H1 (cell line): ENCODE measurements at regions not wholly inside any gene's neighbourhood (a gene's known extent, or its start where the extent isn't known, plus 50 kb on each side); places are given as distances from the start of the nearest gene placed in this dataset.

Source experiments
- CTCF ChIA-PET: fragments of 300-600 bp; sonication (Branson Sonifier 250); formaldehyde crosslinking; loops from one replicate; lab custom pipeline; 2021; ENCODE audit not compliant: partially characterized antibody; lab: Charles Lee
- POLR2A ChIA-PET: fragments of 300-600 bp; sonication (Branson Sonifier 250); formaldehyde crosslinking; loops from one replicate; lab custom pipeline; 2021; ENCODE audit warnings: inconsistent platforms; ENCODE audit not compliant: partially characterized antibody; lab: Charles Lee
- DNase-seq, 2 experiments: peaks; one replicate each; pipeline versions ENCODE4 v3.0.0 to v3.0.0-alpha.2; 2010 to 2022; ENCODE audit warnings: low spot score in 2 of 2, low read depth in 1 of 2, mixed read lengths in 1 of 2
- FAIRE-seq: peaks from 2 replicates; lab custom pipeline; 2011; peaks lifted over from hg19 to GRCh38; lab: Jason Lieb, UNC
- H2AFZ ChIP-seq: 2 replicates; pipeline ENCODE4 v1.8.1; 2012; ENCODE audit warnings: low read length, inconsistent platforms
- H2AK5ac ChIP-seq: 2 replicates; pipeline ENCODE4 v1.6.1; 2013; ENCODE audit warnings: low read depth, low read length
- H2BK120ac ChIP-seq: replicated peaks from 2 replicates; pipeline ENCODE3; 2013; ENCODE audit warnings: low read depth, low read length, inconsistent platforms
- H2BK12ac ChIP-seq: 2 replicates; pipeline ENCODE4 v1.6.1; 2013; ENCODE audit warnings: low read depth, low read length
- H2BK15ac ChIP-seq: 2 replicates; pipeline ENCODE4 v1.6.1; 2013; ENCODE audit warnings: low read length
- H2BK20ac ChIP-seq: 2 replicates; pipeline ENCODE4 v1.6.1; 2013; ENCODE audit warnings: low read length
- H2BK5ac ChIP-seq: 2 replicates; pipeline ENCODE4 v1.6.1; 2013; ENCODE audit warnings: low read depth, low read length
- H3K14ac ChIP-seq: 2 replicates; pipeline ENCODE4 v1.6.1; 2013; ENCODE audit warnings: inconsistent platforms; ENCODE audit not compliant: insufficient read length
- H3K18ac ChIP-seq: 2 replicates; pipeline ENCODE4 v1.6.1; 2013; ENCODE audit warnings: low read length; ENCODE audit errors: extremely low read depth
- H3K23ac ChIP-seq: 2 replicates; pipeline ENCODE4 v1.6.1; 2013; ENCODE audit warnings: inconsistent platforms; ENCODE audit not compliant: insufficient read length
- H3K23me2 ChIP-seq: 2 replicates; pipeline ENCODE4 v1.6.1; 2013; ENCODE audit warnings: low read depth, low read length
- H3K27ac ChIP-seq: 2 replicates; pipeline ENCODE4 v1.6.1; 2011; ENCODE audit warnings: low read depth, low read length, inconsistent platforms
- H3K27me3 ChIP-seq, 4 experiments: replicated peaks in 1 of 4; 1 replicate in 1 of 4; 2 replicates in 3 of 4; pipeline versions ENCODE4 v1.6.1 to v1.8.1; 2011 to 2013; ENCODE audit warnings: low read length in 3 of 4, mild to moderate bottlenecking in 3 of 4, inconsistent platforms in 2 of 4, mixed read lengths in 2 of 4, moderate library complexity in 1 of 4; ENCODE audit not compliant: control insufficient read depth in 3 of 4, insufficient read depth in 3 of 4; ENCODE audit errors: extremely low read depth in 1 of 4
- H3K36me3 ChIP-seq, 4 experiments: 2 replicates each; pipeline versions ENCODE4 v1.6.1 to v1.8.1; 2011 to 2013; ENCODE audit warnings: mild to moderate bottlenecking in 4 of 4, low read length in 3 of 4, moderate library complexity in 2 of 4, control low read depth in 1 of 4, inconsistent platforms in 1 of 4; ENCODE audit not compliant: insufficient read depth in 4 of 4, control insufficient read depth in 2 of 4
- H3K4ac ChIP-seq: replicated peaks from 2 replicates; pipeline ENCODE3; 2013; ENCODE audit warnings: low read length, low read depth, mixed read lengths, inconsistent platforms; ENCODE audit not compliant: insufficient read length
- H3K4me1 ChIP-seq, 4 experiments: replicated peaks in 1 of 4; 1 replicate in 1 of 4; 2 replicates in 3 of 4; pipeline versions ENCODE4 v1.6.1 to v1.8.1; 2011 to 2013; ENCODE audit warnings: low read length in 3 of 4, inconsistent platforms in 2 of 4, mixed read lengths in 1 of 4; ENCODE audit not compliant: insufficient read depth in 4 of 4, control insufficient read depth in 3 of 4
- H3K4me2 ChIP-seq, 2 experiments: 2 replicates each; pipeline versions ENCODE4 v1.6.1 to v1.8.1; 2011 to 2013; ENCODE audit warnings: low read depth in 2 of 2, low read length in 2 of 2, control low read depth in 1 of 2, inconsistent platforms in 1 of 2, mild to moderate bottlenecking in 1 of 2; ENCODE audit not compliant: insufficient read depth in 1 of 2
- H3K4me3 ChIP-seq, 4 experiments: fragments of 200-600, 300-600 bp in 1 of 4; sonication (generic), shearing (Covaris generic), sonication (Bioruptor Twin) in 1 of 4; 2 replicates each; pipeline versions ENCODE4 v1.5.1 to v1.8.1; 2011 to 2016; ENCODE audit warnings: low read length in 4 of 4, low read depth in 3 of 4, control low read depth in 2 of 4, inconsistent platforms in 2 of 4, mild to moderate bottlenecking in 2 of 4, mixed read lengths in 1 of 4, moderate library complexity in 1 of 4; ENCODE audit not compliant: insufficient read depth in 2 of 4; ENCODE audit errors: extremely low read depth in 1 of 4
- H3K56ac ChIP-seq: replicated peaks from 2 replicates; pipeline ENCODE3; 2013; ENCODE audit warnings: low read depth, mild to moderate bottlenecking, mixed read lengths, low read length, inconsistent platforms; ENCODE audit not compliant: insufficient read length
- H3K79me1 ChIP-seq: 2 replicates; pipeline ENCODE4 v1.6.1; 2013; ENCODE audit warnings: low read depth, low read length, control low read depth
- H3K79me2 ChIP-seq, 2 experiments: 2 replicates each; pipeline versions ENCODE4 v1.6.1 to v1.8.1; 2012 to 2013; ENCODE audit warnings: low read length in 2 of 2, mild to moderate bottlenecking in 2 of 2, inconsistent platforms in 1 of 2; ENCODE audit not compliant: insufficient read depth in 2 of 2, control insufficient read depth in 1 of 2
- H3K9ac ChIP-seq, 4 experiments: replicated peaks in 1 of 4; 1 replicate in 1 of 4; 2 replicates in 3 of 4; pipeline versions ENCODE4 v1.6.1 to v1.8.1; 2011 to 2013; ENCODE audit warnings: low read depth in 3 of 4, low read length in 3 of 4, control low read depth in 2 of 4, mild to moderate bottlenecking in 2 of 4, moderate library complexity in 2 of 4, inconsistent platforms in 1 of 4; ENCODE audit errors: extremely low read depth in 1 of 4
- H3K9me3 ChIP-seq, 2 experiments: 2 replicates each; pipeline versions ENCODE4 v1.6.1 to v1.8.1; 2012 to 2013; ENCODE audit warnings: mild to moderate bottlenecking in 2 of 2, moderate library complexity in 2 of 2, control low read depth in 1 of 2, inconsistent platforms in 1 of 2, low read depth in 1 of 2, low read length in 1 of 2, mixed read lengths in 1 of 2; ENCODE audit not compliant: insufficient read depth in 2 of 2
- H4K20me1 ChIP-seq, 2 experiments: replicated peaks in 1 of 2; 2 replicates each; pipeline versions ENCODE3 to v1.8.1; 2011 to 2013; ENCODE audit warnings: inconsistent platforms in 2 of 2, low read length in 2 of 2, mild to moderate bottlenecking in 1 of 2; ENCODE audit not compliant: insufficient read depth in 2 of 2, control insufficient read depth in 1 of 2
- H4K5ac ChIP-seq: 2 replicates; pipeline ENCODE4 v1.6.1; 2013; ENCODE audit warnings: low read length, low read depth, mixed read lengths, inconsistent platforms; ENCODE audit not compliant: insufficient read length
- H4K8ac ChIP-seq: 2 replicates; pipeline ENCODE4 v1.8.0; 2013; ENCODE audit warnings: mild to moderate bottlenecking, moderate library complexity, low read length, inconsistent platforms; ENCODE audit not compliant: insufficient read depth; ENCODE audit errors: extremely low read depth
- H4K91ac ChIP-seq: replicated peaks from 2 replicates; pipeline ENCODE3; 2013; ENCODE audit warnings: low read length, mixed read lengths, inconsistent platforms; ENCODE audit not compliant: insufficient read length
- ASH2L ChIP-seq: fragments of 200-600, 300-600 bp; sonication (generic); IDR thresholded peaks from one replicate; pipeline ENCODE4 v1.7.1; 2017; ENCODE audit warnings: low read length
- BRCA1 ChIP-seq: IDR thresholded peaks from 2 replicates; pipeline ENCODE4 v1.6.1; 2012; ENCODE audit warnings: low read depth, low read length, improper control_type of control experiment
- CHD1 ChIP-seq: IDR thresholded peaks from 2 replicates; pipeline ENCODE4 v1.6.1; 2012; ENCODE audit warnings: low read depth, low read length, improper control_type of control experiment
- POLR2A ChIP-seq, 2 experiments: IDR thresholded peaks; 1 replicate in 1 of 2; 2 replicates in 1 of 2; pipeline ENCODE4 v1.6.1; 2011; ENCODE audit warnings: low read depth in 2 of 2, low read length in 2 of 2, mild to moderate bottlenecking in 2 of 2; ENCODE audit errors: control extremely low read depth in 1 of 2
- RFX5 ChIP-seq: IDR thresholded peaks from 2 replicates; pipeline ENCODE4 v1.6.1; 2011; ENCODE audit warnings: low read depth, low read length, improper control_type of control experiment, borderline replicate concordance
- SAP30 ChIP-seq: fragments of 300-600 bp; sonication (generic); IDR thresholded peaks from 2 replicates; pipeline ENCODE4 v1.7.1; 2012; ENCODE audit warnings: low read length, moderate library complexity, mild to moderate bottlenecking, inconsistent platforms; ENCODE audit not compliant: insufficient read depth, insufficient replicate concordance
- SP4 ChIP-seq: IDR thresholded peaks from 2 replicates; pipeline ENCODE4 v1.6.1; 2012; ENCODE audit warnings: low read length, inconsistent platforms
- TBP ChIP-seq: IDR thresholded peaks from 2 replicates; pipeline ENCODE4 v1.6.1; 2011; ENCODE audit warnings: low read depth, low read length, improper control_type of control experiment
- USF2 ChIP-seq: IDR thresholded peaks from 2 replicates; pipeline ENCODE4 v1.6.1; 2011; ENCODE audit warnings: low read length, improper control_type of control experiment
- ZNF274 ChIP-seq: IDR thresholded peaks from 2 replicates; pipeline ENCODE4 v1.7.0; 2012; ENCODE audit warnings: low read length, borderline replicate concordance; ENCODE audit errors: extremely low read depth
- WGBS, 2 experiments: shearing (Covaris generic) in 1 of 2; methylation state at CpG; one replicate each; pipeline versions ENCODE4 v1.1.6 to v1.1.7; 2013 to 2015; ENCODE audit warnings: low lambda C conversion rate in 2 of 2, mixed read lengths in 2 of 2, inconsistent platforms in 1 of 2, low coverage in 1 of 2, missing lambda C conversion rate in 1 of 2; ENCODE audit not compliant: insufficient replicate concordance in 2 of 2, insufficient coverage in 1 of 2, insufficient read length in 1 of 2; ENCODE audit errors: extremely low coverage in 1 of 2, missing lambda C conversion rate in 1 of 2; 5-methylcytosine and 5-hydroxymethylcytosine counted together

GRCh38 chr7:3180604-3181003 is 120.4 kb upstream of the SDK1 start:
- Histone ChIP-seq H3K36me3 (no peaks in the 10 kb centered on the region), H2AK5ac (no peak overlapping the region), H4K91ac (no peak overlapping the region), H3K9ac (no peak overlapping the region), H3K4me1 (peaks cover 0 to 7% (median 4%) of the 10 kb centered on the region in 4 experiments; a peak in 4 of 7 replicates), H3K79me2 (no peaks in the 10 kb centered on the region), H2AFZ (no peak overlapping the region), H2BK12ac (peak overlapping the region; percentile 60; the same call in 1 of the 2 replicates), H2BK120ac (no peak overlapping the region), H3K9me3 (no peaks in the 10 kb centered on the region), H2BK5ac (no peak overlapping the region), H4K20me1 (no peaks in the 10 kb centered on the region), H3K4me2 (no peak overlapping the region), H2BK20ac (no peak overlapping the region), H2BK15ac (no peak overlapping the region), H3K56ac (no peak overlapping the region), H3K23me2 (no peaks in the 10 kb centered on the region), H3K79me1 (no peaks in the 10 kb centered on the region), H3K18ac (no peak overlapping the region), H3K14ac (no peak overlapping the region), H3K23ac (no peak overlapping the region), H3K27ac (no peak overlapping the region), H4K8ac (no peak overlapping the region), H3K4me3 (no peak overlapping the region), H4K5ac (no peak overlapping the region), H3K27me3 (no peaks in the 10 kb centered on the region; a peak in 1 of 7 replicates), H3K4ac (no peak overlapping the region)
- ChIA-PET POLR2A (no interaction called here), CTCF (no interaction called here)
- 81% methylated on average over 8 of the region's 8 CpGs; no CpG with 5 or more reads in 1 of the 2 experiments for WGBS, 2 experiments
- DNase-seq (no peak), FAIRE-seq (no peak)
- no peak for TF ChIP-seq BRCA1
- TF ChIP-seq ZNF274, result no peak
- no peak for TF ChIP-seq SAP30
- TF ChIP-seq TBP, result no peak
- no peak for TF ChIP-seq POLR2A (IDR thresholded peaks at IDR 0.05; ENCODE audit: control extremely low read depth in 1 of 2, low read depth in 2 of 2, low read length in 2 of 2)
- TF ChIP-seq USF2, result no peak
- TF ChIP-seq ASH2L, result no peak
- no peak for TF ChIP-seq CHD1
- TF ChIP-seq RFX5, result no peak
- no peak for TF ChIP-seq SP4
